Parathyroid adenoma (tissue), 2 donors: ENCODE measurements at regions not wholly inside any gene's neighbourhood (a gene's known extent, or its start where the extent isn't known, plus 50 kb on each side); places are given as distances from the start of the nearest gene placed in this dataset.
"Not testable (repeated sequence)": the region's sequence is repeated elsewhere in the genome, so short reads cannot be mapped to it uniquely, and the experiment has no call there.

Source experiments
- H2AFZ ChIP-seq: fragments of 300-600 bp; sonication (generic); one replicate; pipeline ENCODE4 v1.7.0; 2017; ENCODE audit warnings: antibody characterized with exemption, mild to moderate bottlenecking
- H3K27ac ChIP-seq: fragments of 300-600 bp; sonication (generic); one replicate; pipeline ENCODE4 v1.7.0; 2017
- H3K27me3 ChIP-seq: fragments of 300-600 bp; sonication (generic); one replicate; pipeline ENCODE4 v1.7.0; 2017; ENCODE audit warnings: low read length; ENCODE audit not compliant: control insufficient read depth, insufficient read depth
- H3K36me3 ChIP-seq: fragments of 300-600 bp; sonication (generic); one replicate; pipeline ENCODE4 v1.7.0; 2017; ENCODE audit warnings: low read length; ENCODE audit not compliant: control insufficient read depth, insufficient read depth
- H3K4me1 ChIP-seq: fragments of 300-600 bp; sonication (generic); one replicate; pipeline ENCODE4 v1.7.0; 2017; ENCODE audit warnings: control low read depth
- H3K4me2 ChIP-seq: fragments of 300-600 bp; sonication (generic); one replicate; pipeline ENCODE4 v1.7.0; 2017; ENCODE audit warnings: low read length
- H3K4me3 ChIP-seq: fragments of 300-600 bp; sonication (generic); one replicate; pipeline ENCODE4 v1.7.0; 2017; ENCODE audit warnings: low read depth, low read length
- H3K79me2 ChIP-seq: fragments of 300-600 bp; sonication (generic); one replicate; pipeline ENCODE4 v1.7.0; 2017; ENCODE audit warnings: control low read depth
- H3K9ac ChIP-seq: fragments of 300-600 bp; sonication (generic); one replicate; pipeline ENCODE4 v1.7.0; 2017; ENCODE audit warnings: mild to moderate bottlenecking
- H3K9me3 ChIP-seq: fragments of 300-600 bp; sonication (generic); one replicate; pipeline ENCODE4 v1.7.0; 2017; ENCODE audit warnings: low read length; ENCODE audit not compliant: control insufficient read depth
- TF ChIP-seq, protein P1 (sequence below): fragments of 300-600 bp; sonication (generic); IDR thresholded peaks from one replicate; pipeline ENCODE4 v1.7.0; 2017; ENCODE audit warnings: antibody characterized with exemption, mild to moderate bottlenecking
- donor health status: primary hyperparathyroidism.

- Histone ChIP-seq H3K27me3 (no peaks in the 10 kb centered on the region), H3K9ac (no peak overlapping the region), H3K79me2 (no peaks in the 10 kb centered on the region), H3K4me3 (no peak overlapping the region), H2AFZ (no peak overlapping the region), H3K9me3 (no peaks in the 10 kb centered on the region), H3K27ac (no peak overlapping the region), H3K4me1 (no peaks in the 10 kb centered on the region), H3K36me3 (no peaks in the 10 kb centered on the region), H3K4me2 (no peak overlapping the region)
- TF ChIP-seq, protein P1, sequence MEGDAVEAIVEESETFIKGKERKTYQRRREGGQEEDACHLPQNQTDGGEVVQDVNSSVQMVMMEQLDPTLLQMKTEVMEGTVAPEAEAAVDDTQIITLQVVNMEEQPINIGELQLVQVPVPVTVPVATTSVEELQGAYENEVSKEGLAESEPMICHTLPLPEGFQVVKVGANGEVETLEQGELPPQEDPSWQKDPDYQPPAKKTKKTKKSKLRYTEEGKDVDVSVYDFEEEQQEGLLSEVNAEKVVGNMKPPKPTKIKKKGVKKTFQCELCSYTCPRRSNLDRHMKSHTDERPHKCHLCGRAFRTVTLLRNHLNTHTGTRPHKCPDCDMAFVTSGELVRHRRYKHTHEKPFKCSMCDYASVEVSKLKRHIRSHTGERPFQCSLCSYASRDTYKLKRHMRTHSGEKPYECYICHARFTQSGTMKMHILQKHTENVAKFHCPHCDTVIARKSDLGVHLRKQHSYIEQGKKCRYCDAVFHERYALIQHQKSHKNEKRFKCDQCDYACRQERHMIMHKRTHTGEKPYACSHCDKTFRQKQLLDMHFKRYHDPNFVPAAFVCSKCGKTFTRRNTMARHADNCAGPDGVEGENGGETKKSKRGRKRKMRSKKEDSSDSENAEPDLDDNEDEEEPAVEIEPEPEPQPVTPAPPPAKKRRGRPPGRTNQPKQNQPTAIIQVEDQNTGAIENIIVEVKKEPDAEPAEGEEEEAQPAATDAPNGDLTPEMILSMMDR = no peak
Measured at GRCh38 chr7:13727279-13727678, 262.2 kb downstream of the ETV1 start.

DNA sequence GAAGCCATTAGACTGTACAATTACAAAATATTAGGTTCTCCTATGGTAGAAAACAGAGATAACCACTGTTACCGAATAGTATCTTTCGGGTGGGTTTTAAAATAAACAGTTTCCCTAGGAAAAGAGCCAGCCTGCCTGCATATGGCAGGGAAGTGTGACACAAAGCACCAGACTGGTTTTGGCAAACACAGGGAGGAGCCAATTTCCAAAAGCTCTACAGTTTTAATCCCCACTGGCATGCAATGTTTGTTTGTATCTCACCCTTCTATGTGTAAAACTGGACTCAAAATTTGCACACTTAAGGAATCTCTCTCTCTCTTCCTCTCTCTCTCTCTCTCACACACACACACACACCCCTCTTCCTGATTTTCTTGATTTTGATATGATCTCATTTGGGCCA is 261.7 kb downstream of the ETV1 start:
- no peaks in the 10 kb centered on the region for H3K27me3 ChIP-seq

DNA sequence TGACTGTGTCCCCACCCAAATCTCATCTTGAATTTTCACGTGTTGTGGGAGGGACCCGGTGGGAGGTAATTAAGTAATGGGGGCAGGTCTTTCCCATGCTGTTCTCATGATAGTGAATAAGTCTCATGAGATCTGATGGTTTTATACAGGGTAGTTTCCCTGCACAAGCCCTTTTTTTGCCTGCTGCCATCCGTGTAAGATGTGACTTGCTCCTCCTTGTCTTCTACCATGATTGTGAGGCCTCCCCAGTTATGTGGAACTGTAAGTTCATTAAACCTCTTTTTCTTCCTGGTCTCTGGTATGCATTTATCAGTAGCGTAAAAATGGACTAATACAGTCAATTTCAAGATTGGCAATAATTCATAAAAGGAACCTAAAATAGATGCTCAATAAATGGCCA is 261.0 kb downstream of the ETV1 start:
- H3K9me3 ChIP-seq, H3K27me3 ChIP-seq: not testable (repeated sequence)

More for the DNA sequence above, 261.7 kb downstream of the ETV1 start:
- no peak overlapping the region for H3K4me2 ChIP-seq
- H3K36me3 ChIP-seq = no peaks in the 10 kb centered on the region
- H3K4me3 ChIP-seq = no peak overlapping the region
- TF ChIP-seq, protein P1 = no peak
- H2AFZ ChIP-seq = no peak overlapping the region
- no peak overlapping the region for H3K9ac ChIP-seq
- no peaks in the 10 kb centered on the region for H3K9me3 ChIP-seq
- no peak overlapping the region for H3K27ac ChIP-seq
- no peaks in the 10 kb centered on the region for H3K79me2 ChIP-seq
- no peaks in the 10 kb centered on the region for H3K4me1 ChIP-seq

DNA sequence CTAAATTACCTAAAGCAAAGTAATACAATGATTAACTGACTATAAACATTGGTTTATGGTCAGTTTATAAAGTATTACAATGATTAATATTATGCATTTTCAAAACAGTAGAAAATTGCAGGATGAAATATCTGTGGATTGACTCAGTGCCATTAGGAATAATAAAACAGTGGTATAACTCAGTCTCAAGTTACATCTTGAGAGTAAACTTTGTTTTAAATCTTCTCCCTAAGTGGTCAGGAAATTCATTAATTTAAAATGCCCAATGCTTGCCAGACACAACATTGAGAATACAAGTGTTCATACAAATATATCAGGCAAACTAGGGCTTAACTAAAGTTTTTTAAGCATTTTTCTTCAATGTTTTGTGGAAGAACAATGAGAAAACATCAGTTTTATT is 257.8 kb downstream of the ETV1 start:
- Histone ChIP-seq H3K9ac (no peak overlapping the region), H3K27me3 (no peaks in the 10 kb centered on the region), H3K4me2 (no peak overlapping the region), H3K9me3 (no peaks in the 10 kb centered on the region), H3K4me1 (no peaks in the 10 kb centered on the region), H3K36me3 (no peaks in the 10 kb centered on the region), H3K27ac (no peak overlapping the region), H3K79me2 (no peaks in the 10 kb centered on the region), H3K4me3 (no peak overlapping the region), H2AFZ (no peak overlapping the region)
- TF ChIP-seq, protein P1 = no peak

More for the DNA sequence above, 261.0 kb downstream of the ETV1 start:
- H3K27ac ChIP-seq, H3K36me3 ChIP-seq, H3K4me1 ChIP-seq, H3K79me2 ChIP-seq, H3K4me3 ChIP-seq, H3K4me2 ChIP-seq, H3K9ac ChIP-seq, H2AFZ ChIP-seq: not testable (repeated sequence)

- H3K4me3 ChIP-seq = no peak overlapping the region
- no peak overlapping the region for H2AFZ ChIP-seq
- H3K27ac ChIP-seq = no peak overlapping the region
- H3K9me3 ChIP-seq = no peaks in the 10 kb centered on the region
- TF ChIP-seq, protein P1 = no peak
- no peak overlapping the region for H3K9ac ChIP-seq
- H3K27me3 ChIP-seq = no peaks in the 10 kb centered on the region
- H3K79me2 ChIP-seq = no peaks in the 10 kb centered on the region
- no peaks in the 10 kb centered on the region for H3K36me3 ChIP-seq
- H3K4me1 ChIP-seq = no peaks in the 10 kb centered on the region
- H3K4me2 ChIP-seq = no peak overlapping the region
Measured at GRCh38 chr7:13737563-13737962, 251.9 kb downstream of the ETV1 start.
